A673 (cell line): ENCODE measurements at regions not wholly inside any gene's neighbourhood (a gene's known extent, or its start where the extent isn't known, plus 50 kb on each side); places are given as distances from the start of the nearest gene placed in this dataset.

Experiments
- EZH2 ChIP-seq: fragments of 200-600 bp; sonication (generic); IDR thresholded peaks from 2 replicates; pipeline ENCODE4 v1.6.1; 2017; ENCODE audit warnings: borderline replicate concordance, low read depth, mild to moderate bottlenecking, mixed read lengths, antibody characterized with exemption, low read length; ENCODE audit not compliant: poor library complexity, severe bottlenecking
- TF ChIP-seq, protein P1 (sequence below): fragments of 300-800, 200-600 bp; sonication (generic); conservative IDR thresholded peaks from 2 replicates; pipeline ENCODE4 v1.5.1; 2017; ENCODE audit warnings: low read depth, mild to moderate bottlenecking, antibody characterized with exemption, low read length, moderate library complexity, mixed read lengths

GRCh38 chr5:165477546-165477945 is 1972.1 kb downstream of the MAT2B start:
- TF ChIP-seq, protein P1, sequence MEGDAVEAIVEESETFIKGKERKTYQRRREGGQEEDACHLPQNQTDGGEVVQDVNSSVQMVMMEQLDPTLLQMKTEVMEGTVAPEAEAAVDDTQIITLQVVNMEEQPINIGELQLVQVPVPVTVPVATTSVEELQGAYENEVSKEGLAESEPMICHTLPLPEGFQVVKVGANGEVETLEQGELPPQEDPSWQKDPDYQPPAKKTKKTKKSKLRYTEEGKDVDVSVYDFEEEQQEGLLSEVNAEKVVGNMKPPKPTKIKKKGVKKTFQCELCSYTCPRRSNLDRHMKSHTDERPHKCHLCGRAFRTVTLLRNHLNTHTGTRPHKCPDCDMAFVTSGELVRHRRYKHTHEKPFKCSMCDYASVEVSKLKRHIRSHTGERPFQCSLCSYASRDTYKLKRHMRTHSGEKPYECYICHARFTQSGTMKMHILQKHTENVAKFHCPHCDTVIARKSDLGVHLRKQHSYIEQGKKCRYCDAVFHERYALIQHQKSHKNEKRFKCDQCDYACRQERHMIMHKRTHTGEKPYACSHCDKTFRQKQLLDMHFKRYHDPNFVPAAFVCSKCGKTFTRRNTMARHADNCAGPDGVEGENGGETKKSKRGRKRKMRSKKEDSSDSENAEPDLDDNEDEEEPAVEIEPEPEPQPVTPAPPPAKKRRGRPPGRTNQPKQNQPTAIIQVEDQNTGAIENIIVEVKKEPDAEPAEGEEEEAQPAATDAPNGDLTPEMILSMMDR, result no peak
- TF ChIP-seq EZH2, result no peak
